IMR-90 (cell line): ENCODE measurements at regions not wholly inside any gene's neighbourhood (a gene's known extent, or its start where the extent isn't known, plus 50 kb on each side); places are given as distances from the start of the nearest gene placed in this dataset.

Experiments used
- ATAC-seq: fragments of 200-7000 bp; cut with Tn5 transposase; 2 replicates; pipeline ENCODE4 v1.9.1; 2020; ENCODE audit warnings: low read depth, mild to moderate bottlenecking, moderate library complexity
- BruUV-seq: library from RNA; stranded (reverse); fragments of 400-500 nt; replicated peaks from 2 replicates; lab custom pipeline; 2021; lab: Mats Ljungman, UMichigan
- CTCF ChIA-PET: fragments of 300-600 bp; formaldehyde crosslinking; extraction: SDS; loops from one replicate; lab custom pipeline; 2021; ENCODE audit warnings: antibody characterized with exemption; lab: Yijun Ruan, JAX
- POLR2A ChIA-PET: fragments of 300-600 bp; sonication (Branson Sonifier 250); formaldehyde crosslinking; loops from one replicate; lab custom pipeline; 2022; ENCODE audit warnings: antibody characterized with exemption; ENCODE audit not compliant: unreplicated experiment; lab: Charles Lee
- DNase-seq: peaks from one replicate; pipeline ENCODE4 v3.0.0; 2013
- H2AFZ ChIP-seq: replicated peaks from 2 replicates; pipeline ENCODE3; 2013; ENCODE audit warnings: low read length, mild to moderate bottlenecking; ENCODE audit not compliant: poor library complexity
- H2AK5ac ChIP-seq: 2 replicates; pipeline ENCODE4 v1.6.1; 2013; ENCODE audit warnings: low read depth, low read length, inconsistent platforms
- H2AK9ac ChIP-seq: replicated peaks from 2 replicates; pipeline ENCODE3; 2013; ENCODE audit warnings: mild to moderate bottlenecking, low read depth, low read length, moderate library complexity; ENCODE audit not compliant: poor library complexity
- H2BK120ac ChIP-seq: 2 replicates; pipeline ENCODE4 v1.6.1; 2013; ENCODE audit warnings: low read depth, low read length, inconsistent platforms
- H2BK15ac ChIP-seq: 3 replicates; pipeline ENCODE4 v1.6.1; 2013; ENCODE audit warnings: low read depth, low read length, inconsistent platforms
- H2BK20ac ChIP-seq: 2 replicates; pipeline ENCODE4 v1.6.1; 2013; ENCODE audit warnings: low read depth, mild to moderate bottlenecking, inconsistent platforms, low read length, moderate library complexity
- H2BK5ac ChIP-seq: 2 replicates; pipeline ENCODE4 v1.6.1; 2013; ENCODE audit warnings: mild to moderate bottlenecking, low read depth, low read length, inconsistent platforms; ENCODE audit not compliant: poor library complexity, severe bottlenecking
- H3K14ac ChIP-seq: replicated peaks from 2 replicates; pipeline ENCODE4 v1.6.1; 2013; ENCODE audit warnings: low read depth, low read length, inconsistent platforms
- H3K18ac ChIP-seq: 2 replicates; pipeline ENCODE4 v1.6.1; 2013; ENCODE audit warnings: low read depth, low read length, control low read depth
- H3K23ac ChIP-seq: 2 replicates; pipeline ENCODE4 v1.6.1; 2013; ENCODE audit warnings: low read depth, low read length, inconsistent platforms
- H3K27ac ChIP-seq: 2 replicates; pipeline ENCODE4 v1.5.1; 2013; ENCODE audit warnings: mild to moderate bottlenecking, control low read depth, low read length; ENCODE audit not compliant: insufficient read depth
- H3K27me3 ChIP-seq: 2 replicates; pipeline ENCODE4 v1.6.1; 2013; ENCODE audit warnings: low read length; ENCODE audit not compliant: control insufficient read depth, insufficient read depth
- H3K36me3 ChIP-seq: 2 replicates; pipeline ENCODE4 v1.6.1; 2013; ENCODE audit warnings: low read length, mixed read lengths; ENCODE audit not compliant: control insufficient read depth, insufficient read depth
- H3K4ac ChIP-seq: 2 replicates; pipeline ENCODE4 v1.6.1; 2013; ENCODE audit warnings: low read depth, low read length, inconsistent platforms
- H3K4me1 ChIP-seq: 2 replicates; pipeline ENCODE4 v1.6.1; 2013; ENCODE audit warnings: low read length, mixed read lengths; ENCODE audit not compliant: control insufficient read depth, insufficient read depth
- H3K4me2 ChIP-seq: 2 replicates; pipeline ENCODE4 v1.6.1; 2013; ENCODE audit warnings: low read depth, mild to moderate bottlenecking, control low read depth, low read length, moderate library complexity
- H3K4me3 ChIP-seq: 2 replicates; pipeline ENCODE4 v1.5.1; 2013; ENCODE audit warnings: low read depth, mild to moderate bottlenecking, control low read depth, low read length, moderate library complexity; ENCODE audit not compliant: insufficient read depth
- H3K56ac ChIP-seq: 2 replicates; pipeline ENCODE4 v1.6.1; 2013; ENCODE audit warnings: low read length, inconsistent platforms; ENCODE audit not compliant: insufficient read depth; ENCODE audit errors: extremely low read depth
- H3K79me1 ChIP-seq, 2 experiments: 2 replicates each; pipeline ENCODE4 v1.6.1; 2013; ENCODE audit warnings: low read length in 2 of 2, inconsistent platforms in 1 of 2, low read depth in 1 of 2
- H3K9ac ChIP-seq: 2 replicates; pipeline ENCODE4 v1.6.1; 2013; ENCODE audit warnings: low read depth, low read length, control low read depth
- H3K9me1 ChIP-seq: 2 replicates; pipeline ENCODE4 v1.6.1; 2013; ENCODE audit warnings: low read length, inconsistent platforms; ENCODE audit not compliant: insufficient read depth
- H3K9me3 ChIP-seq: 2 replicates; pipeline ENCODE4 v1.6.1; 2013; ENCODE audit warnings: low read length; ENCODE audit not compliant: control insufficient read depth, insufficient read depth
- H4K20me1 ChIP-seq: 2 replicates; pipeline ENCODE4 v1.6.1; 2013; ENCODE audit warnings: low read length, inconsistent platforms; ENCODE audit not compliant: insufficient read depth
- H4K5ac ChIP-seq: 2 replicates; pipeline ENCODE4 v1.6.1; 2013; ENCODE audit warnings: mild to moderate bottlenecking, low read depth, low read length, control low read depth
- H4K8ac ChIP-seq, 2 experiments: 2 replicates each; pipeline ENCODE4 v1.6.1; 2013; ENCODE audit warnings: low read depth in 2 of 2, low read length in 2 of 2, control low read depth in 1 of 2, inconsistent platforms in 1 of 2
- H4K91ac ChIP-seq: 2 replicates; pipeline ENCODE4 v1.6.1; 2013; ENCODE audit warnings: low read depth, low read length, inconsistent platforms; ENCODE audit not compliant: insufficient read depth
- BHLHE40 ChIP-seq: fragments of 150-350 bp; IDR thresholded peaks from 2 replicates; pipeline ENCODE4 v1.6.1; 2016; ENCODE audit warnings: mild to moderate bottlenecking, low read depth, low read length
- CEBPB ChIP-seq: IDR thresholded peaks from 2 replicates; pipeline ENCODE4 v1.6.1; 2012; ENCODE audit warnings: low read depth, low read length, improper control_type of control experiment
- CHD1 ChIP-seq: IDR thresholded peaks from 2 replicates; pipeline ENCODE4 v1.6.1; 2012; ENCODE audit warnings: low read depth, low read length, improper control_type of control experiment
- CTCF ChIP-seq: conservative IDR thresholded peaks from 2 replicates; pipeline ENCODE4 v1.5.1; 2012; ENCODE audit warnings: mild to moderate bottlenecking, low read depth, low read length, improper control_type of control experiment
- MAZ ChIP-seq: IDR thresholded peaks from 2 replicates; pipeline ENCODE4 v1.6.1; 2012; ENCODE audit warnings: low read depth, mild to moderate bottlenecking, low read length, improper control_type of control experiment, moderate library complexity, borderline replicate concordance
- POLR2A ChIP-seq: IDR thresholded peaks from 2 replicates; pipeline ENCODE4 v1.6.1; 2012; ENCODE audit warnings: mild to moderate bottlenecking, low read depth, low read length
- RAD21 ChIP-seq: IDR thresholded peaks from 2 replicates; pipeline ENCODE4 v1.6.1; 2012; ENCODE audit warnings: low read length, improper control_type of control experiment
- RCOR1 ChIP-seq: IDR thresholded peaks from 2 replicates; pipeline ENCODE4 v1.6.1; 2012; ENCODE audit warnings: mild to moderate bottlenecking, low read length, improper control_type of control experiment; ENCODE audit not compliant: insufficient replicate concordance
- USF2 ChIP-seq: fragments of 150-350 bp; IDR thresholded peaks from 2 replicates; pipeline ENCODE4 v1.6.1; 2017; ENCODE audit warnings: mild to moderate bottlenecking, antibody characterized with exemption, low read length, low read depth
- WGBS, 2 experiments: methylation state at CpG; one replicate each; pipeline versions ENCODE4 v1.1.5 to v1.1.7; 2013; ENCODE audit warnings: missing lambda C conversion rate in 2 of 2; ENCODE audit not compliant: insufficient read length in 1 of 2; ENCODE audit errors: extremely low coverage in 2 of 2; 5-methylcytosine and 5-hydroxymethylcytosine counted together
- dilution Hi-C: fragments of 300-500 bp; cut with HindIII; formaldehyde crosslinking; loops from one replicate; pipeline ENCODE4 v1.14.3; 2018; ENCODE audit warnings: low sequenced_read_pairs; ENCODE audit not compliant: unreplicated experiment
- in situ Hi-C: fragments of 300-500 bp; cut with MboI; formaldehyde crosslinking; loops from 3 replicates; pipeline ENCODE4 v1.14.3; 2019; ENCODE audit warnings: low sequenced_read_pairs, inconsistent platforms, mixed read lengths
- intact Hi-C: fragments of 100-400 bp; cut with micrococcal nuclease; formaldehyde crosslinking; loops from 2 replicates; pipeline ENCODE4 v1.10.0; 2022

- Histone ChIP-seq H3K9me1 (no peaks in the 10 kb centered on the region), H2AK5ac (no peak overlapping the region), H3K79me1 (no peaks in the 10 kb centered on the region), H3K36me3 (no peaks in the 10 kb centered on the region), H3K56ac (no peak overlapping the region), H3K9ac (no peak overlapping the region), H3K23ac (no peak overlapping the region), H2BK20ac (no peak overlapping the region), H3K4me1 (no peaks in the 10 kb centered on the region), H3K27ac (no peak overlapping the region), H3K14ac (no peak overlapping the region), H2AFZ (no peak overlapping the region), H4K5ac (no peak overlapping the region), H3K4me2 (no peak overlapping the region), H2BK5ac (no peak overlapping the region), H2BK120ac (no peak overlapping the region), H3K4me3 (no peak overlapping the region), H2AK9ac (no peak overlapping the region), H3K4ac (no peak overlapping the region), H2BK15ac (no peak overlapping the region), H4K91ac (no peak overlapping the region), H3K27me3 (no peaks in the 10 kb centered on the region; the same call in 1 of the 2 replicates), H4K20me1 (no peaks in the 10 kb centered on the region), H4K8ac (no peak overlapping the region), H3K18ac (no peak overlapping the region), H3K9me3 (0 out of 2 replicates have a peak, but pooled peaks cover 2% of the 10 kb centered on the region)
- ChIA-PET POLR2A (no interaction called here), CTCF (no interaction called here)
- BruUV-seq = no TSS peak
- intact Hi-C loops = no loop called here
- in situ Hi-C loops = no loop called here
- WGBS, 2 experiments = 83% methylated on average over 3 of the region's 4 CpGs; no CpG with 5 or more reads in 1 of the 2 experiments
- DNase-seq (no peak), ATAC-seq (no peak)
- TF ChIP-seq CTCF (no peak), MAZ (no peak), CHD1 (no peak), USF2 (no peak), POLR2A (no peak), CEBPB (no peak), RCOR1 (no peak), RAD21 (no peak), BHLHE40 (no peak)
- dilution Hi-C loops = no loop called here
These were observed 145.9 kb upstream of the KAZN start for GRCh38 chr1:14452551-14452950.
